Stimulated activated CD8-positive, alpha-beta memory T cell treated with anti-CD3 and anti-CD28 coated beads, Interleukin-4, amount 100 ng/mL, for 24 hours (primary cell): ENCODE measurements at regions not wholly inside any gene's neighbourhood (a gene's known extent, or its start where the extent isn't known, plus 50 kb on each side); places are given as distances from the start of the nearest gene placed in this dataset.
"Not testable (repeated sequence)": the region's sequence is repeated elsewhere in the genome, so short reads cannot be mapped to it uniquely, and the experiment has no call there.

Experiments
- DNase-seq: peaks from one replicate; pipeline ENCODE4 v3.0.0-alpha.2; 2020; ENCODE audit warnings: low read depth

DNA sequence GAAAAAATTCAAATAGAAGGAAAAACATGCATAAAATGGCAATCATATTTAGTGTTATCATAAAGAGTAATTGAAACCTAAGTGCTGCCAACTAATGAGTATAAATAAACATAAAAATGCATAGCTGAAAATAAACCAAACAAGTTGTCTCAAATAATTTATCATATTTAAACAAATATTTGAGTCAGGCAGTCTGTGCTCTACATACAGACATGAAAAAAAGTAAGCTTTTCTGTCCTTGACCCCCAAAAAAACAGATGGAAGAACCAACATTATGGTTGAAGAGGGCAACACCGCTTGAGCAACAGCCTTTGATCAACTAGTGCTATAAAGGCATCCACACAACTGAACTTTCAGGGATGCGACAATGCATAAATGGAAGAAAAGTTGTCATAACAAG is 735.1 kb upstream of the MIR17HG start:
- DNase-seq: no peak

DNA sequence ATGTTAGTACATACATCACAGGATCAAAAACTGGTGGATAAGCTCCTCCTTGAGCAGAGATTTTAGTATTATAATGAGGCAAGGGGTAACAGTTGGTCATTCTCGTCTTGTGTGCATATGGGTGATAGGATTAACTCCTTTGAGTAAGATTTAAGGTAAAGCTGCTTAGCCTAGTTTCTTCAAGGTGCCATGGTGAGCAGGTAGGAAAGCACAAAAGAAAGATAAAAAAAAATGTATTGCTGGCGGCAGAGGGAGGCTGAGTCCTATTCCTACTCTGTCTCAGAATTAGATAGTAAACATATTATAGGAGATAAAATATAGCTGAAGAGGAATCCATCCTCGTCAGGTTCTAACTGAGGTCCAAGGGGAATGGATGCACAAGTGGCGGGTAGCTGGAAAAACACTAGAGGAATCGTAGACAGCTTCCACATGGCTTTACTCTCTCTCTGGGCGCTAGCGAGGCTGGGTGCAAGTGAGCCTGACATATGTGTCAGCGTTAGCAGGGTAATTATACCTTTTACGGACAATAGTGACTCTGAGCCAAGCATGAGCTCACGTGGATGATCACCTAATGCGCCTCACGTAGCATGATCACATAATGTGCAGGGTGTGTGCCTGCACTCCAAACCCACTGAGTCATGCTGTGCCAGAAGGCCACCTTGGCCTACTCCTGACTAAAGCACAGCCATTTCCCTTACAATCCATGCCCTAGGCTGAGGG is 734.3 kb upstream of the MIR17HG start:
- DNase-seq: no peak

DNA sequence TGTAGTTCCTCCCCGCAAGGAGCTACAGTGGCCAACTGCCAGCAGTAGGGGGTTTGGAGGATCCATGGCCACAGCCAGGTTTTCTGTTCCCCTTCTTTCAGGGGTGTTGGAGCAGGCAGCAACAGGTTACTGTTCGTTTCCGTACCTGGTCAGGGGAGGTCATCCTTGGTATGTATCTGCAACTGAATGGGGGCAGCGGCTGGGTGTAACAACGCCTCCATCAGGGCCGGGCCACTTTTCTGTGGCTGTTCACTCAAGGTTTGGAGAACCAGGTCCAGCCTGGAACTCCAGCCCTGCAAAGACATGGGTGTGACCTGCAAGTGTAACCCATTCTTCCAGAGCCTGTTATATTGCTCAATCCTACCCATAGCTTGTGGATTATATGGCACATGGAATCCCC is 732.3 kb upstream of the MIR17HG start:
- DNase-seq: no peak

DNA sequence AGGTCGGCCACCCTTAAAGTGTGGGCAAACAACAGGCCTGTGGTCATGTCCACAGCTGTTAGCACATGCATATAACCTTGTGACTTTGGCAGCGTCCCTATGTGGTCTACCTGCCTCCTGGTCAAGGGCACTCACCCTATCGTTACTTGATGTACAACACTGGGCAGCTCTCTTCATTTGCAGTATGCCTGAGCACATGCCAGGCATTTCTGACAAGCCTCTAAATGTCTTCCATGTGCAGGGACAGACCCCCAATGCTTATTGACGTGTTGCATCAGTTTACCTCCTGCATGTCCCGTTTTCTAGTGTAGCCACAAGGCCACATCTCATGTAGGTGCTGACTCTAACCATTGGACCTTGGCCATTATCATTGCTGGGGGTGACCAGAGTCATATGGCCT is 731.7 kb upstream of the MIR17HG start:
- no peak for DNase-seq

DNA sequence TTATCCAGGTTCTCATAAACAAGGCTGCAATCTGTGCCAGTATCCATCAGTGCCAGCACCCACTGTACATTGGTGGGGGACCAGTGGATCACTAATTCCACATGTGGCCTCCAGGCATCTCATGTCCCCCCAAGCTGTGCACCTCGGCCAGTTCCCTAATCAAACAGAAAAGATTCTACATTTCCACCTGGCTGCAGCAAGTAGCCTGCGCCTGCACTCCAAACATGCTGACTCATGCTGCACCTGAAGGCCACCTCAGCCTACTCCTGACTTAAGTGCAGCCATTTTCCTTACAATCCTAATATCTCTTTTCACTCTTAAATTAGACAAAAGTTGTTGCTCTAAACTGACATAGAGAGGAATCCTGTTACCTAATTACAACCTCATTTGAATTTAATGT is 729.4 kb upstream of the MIR17HG start:
- DNase-seq: no peak

DNA sequence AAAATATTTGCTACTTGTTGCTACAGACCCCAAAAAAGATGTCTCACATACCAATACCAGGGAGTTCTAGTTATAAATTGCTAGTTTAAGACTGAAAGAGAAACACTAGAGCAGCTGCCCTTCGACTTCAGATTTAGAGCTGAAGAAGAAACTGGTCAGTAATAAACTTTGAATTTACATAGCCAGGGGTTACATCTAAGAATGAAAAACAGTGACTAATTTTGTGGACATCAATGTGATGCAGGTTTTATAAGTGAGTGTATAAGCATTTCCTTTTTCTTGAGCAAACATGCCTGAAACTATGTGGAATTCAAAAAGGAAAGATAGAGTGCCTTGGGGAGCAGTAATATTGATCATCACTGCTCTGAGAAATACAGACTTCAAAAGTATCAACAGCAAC is 724.9 kb upstream of the MIR17HG start:
- DNase-seq: no peak

DNA sequence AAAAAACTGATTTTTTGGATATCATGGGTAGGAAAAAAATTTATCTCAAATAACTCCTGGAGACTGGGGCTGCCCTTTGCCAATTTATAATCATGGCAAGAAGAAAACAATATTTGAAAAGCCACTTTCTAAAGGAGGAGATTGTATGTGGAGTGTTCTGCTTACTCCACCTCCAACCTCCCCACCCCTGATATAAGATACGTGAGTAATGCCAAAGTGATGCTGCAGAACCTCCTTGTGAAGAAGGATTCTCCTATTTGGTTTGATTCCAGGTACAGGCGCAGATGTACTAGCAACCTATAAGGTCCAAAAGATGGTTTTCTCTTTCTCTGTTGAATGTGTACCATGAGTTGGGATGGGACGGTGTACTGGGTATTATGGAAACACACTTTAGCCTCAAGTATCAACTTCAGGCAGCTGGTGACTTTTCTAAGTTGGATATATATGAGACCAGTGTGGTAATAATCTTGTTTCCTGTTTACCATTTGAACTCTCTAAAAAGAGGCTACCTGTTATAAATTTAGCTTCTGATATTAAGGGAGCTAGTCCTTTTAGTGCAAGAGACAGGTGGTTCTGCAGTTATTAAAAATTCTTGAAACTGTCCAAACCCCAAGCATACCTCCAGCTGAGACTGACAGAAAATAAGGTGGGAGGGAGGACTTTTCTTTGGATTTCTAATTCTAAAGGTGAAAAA is 724.0 kb upstream of the MIR17HG start:
- no peak for DNase-seq

DNA sequence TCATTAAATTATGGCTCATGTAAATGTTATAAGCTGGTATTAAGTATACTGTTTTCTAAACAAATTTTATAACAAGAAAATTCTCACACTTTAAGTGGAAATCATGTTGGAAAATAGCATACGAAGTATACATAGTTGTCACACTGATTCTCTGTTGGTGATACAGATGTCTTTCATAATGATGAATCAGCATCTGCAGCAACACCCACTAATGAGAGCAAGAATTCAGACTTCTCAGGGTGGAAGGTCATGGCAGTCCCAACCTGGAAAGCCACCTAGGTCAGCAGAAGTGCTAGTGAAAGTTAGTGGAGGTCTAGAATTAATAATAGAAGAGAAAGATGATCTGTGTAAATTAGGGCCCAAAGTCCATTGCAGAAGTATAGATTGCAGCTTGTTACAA is 719.7 kb upstream of the MIR17HG start:
- DNase-seq: no peak

DNA sequence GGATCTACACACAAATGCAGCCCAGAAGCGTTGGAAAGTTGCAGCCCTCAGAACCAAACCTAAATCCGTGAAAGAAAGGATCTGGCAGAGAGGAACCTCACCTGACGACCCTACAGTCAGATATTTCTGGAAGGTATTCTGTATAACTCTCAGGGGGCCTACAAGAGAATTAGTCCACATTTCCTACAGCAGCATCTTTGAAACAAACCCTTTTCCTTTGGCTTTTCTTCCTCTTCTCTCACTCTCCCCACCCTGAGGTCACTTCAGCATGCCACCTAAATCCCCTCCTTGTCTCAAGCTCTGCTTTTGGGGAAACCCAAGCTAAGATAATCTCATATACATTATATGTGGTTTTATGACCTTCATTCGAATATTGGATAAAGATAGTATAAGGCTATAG is 719.0 kb upstream of the MIR17HG start:
- no peak for DNase-seq

DNA sequence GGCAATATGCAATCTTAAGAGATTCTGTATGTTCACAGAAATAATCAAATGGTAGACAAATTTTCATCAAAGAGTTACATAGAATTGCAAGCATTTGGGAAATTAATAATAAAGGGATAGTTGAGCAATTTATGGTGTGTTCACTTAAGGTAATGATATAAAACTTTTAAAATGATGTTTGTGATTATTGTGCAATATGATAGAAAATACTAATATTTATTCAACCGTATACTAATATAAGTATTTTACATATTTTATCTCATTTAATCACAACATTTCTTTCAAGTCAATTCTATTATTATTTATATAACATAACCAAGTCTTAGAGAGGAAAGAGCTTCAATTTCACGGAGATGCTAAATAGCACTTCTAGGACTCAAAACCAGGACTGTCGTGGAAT is 716.8 kb upstream of the MIR17HG start:
- no peak for DNase-seq

DNA sequence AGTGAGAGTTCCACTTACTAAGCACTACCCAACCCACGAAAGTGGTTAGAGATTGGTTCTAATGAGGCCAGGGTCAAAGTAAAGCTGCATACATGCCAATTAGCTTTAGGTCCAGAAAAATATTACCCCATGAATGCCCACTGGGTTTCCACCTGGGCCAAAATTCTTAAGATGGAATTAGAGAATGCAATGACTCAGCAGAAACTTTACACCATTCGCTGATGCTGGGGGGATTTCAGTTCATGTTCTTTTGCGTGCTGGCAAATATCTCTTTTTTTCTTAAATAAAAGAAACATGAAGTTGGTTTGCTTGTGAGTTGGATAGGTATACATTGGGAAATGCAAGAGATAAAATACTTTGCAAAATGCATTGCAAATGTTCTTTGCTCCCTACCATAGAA is 715.3 kb upstream of the MIR17HG start:
- no peak for DNase-seq

DNA sequence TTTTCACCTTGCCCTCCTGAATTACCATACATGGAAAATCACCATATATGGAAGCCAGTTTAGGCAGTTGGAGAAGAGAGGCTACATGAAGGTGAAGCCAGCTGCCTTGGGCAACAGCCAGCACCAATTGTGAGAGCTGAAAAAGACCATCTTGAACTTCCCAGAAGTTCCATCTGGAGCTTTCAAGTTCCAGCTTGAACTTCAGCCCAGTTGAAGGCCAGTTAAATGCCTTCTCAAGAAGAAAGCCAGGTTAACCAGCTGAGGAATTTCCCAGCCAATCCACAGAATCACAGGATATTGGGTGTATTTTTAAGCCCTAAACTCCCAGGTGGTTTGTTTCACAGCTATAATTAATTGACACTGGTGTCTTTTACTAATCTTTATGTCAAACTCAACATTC is 713.6 kb upstream of the MIR17HG start:
- no peak for DNase-seq

DNA sequence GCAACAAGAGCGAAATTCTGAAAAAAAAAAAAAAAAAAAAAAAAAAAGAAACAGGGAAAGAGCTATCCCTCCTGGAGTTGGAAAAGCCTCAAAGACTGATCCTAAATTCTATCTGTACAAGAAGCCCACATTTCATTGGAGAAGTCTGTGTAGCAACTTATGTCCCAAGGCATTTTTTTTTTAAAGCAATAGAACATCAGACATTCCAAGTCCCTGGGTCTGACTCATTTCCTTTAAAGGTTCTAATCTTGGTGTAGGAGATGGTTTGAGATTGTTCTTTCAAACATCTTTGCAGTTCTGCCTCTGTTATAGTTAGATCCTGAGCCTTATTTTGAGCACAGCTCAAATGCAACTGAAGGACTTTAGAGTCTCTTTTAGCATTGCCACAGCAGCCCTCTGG is 706.5 kb upstream of the MIR17HG start:
- no peak for DNase-seq

DNA sequence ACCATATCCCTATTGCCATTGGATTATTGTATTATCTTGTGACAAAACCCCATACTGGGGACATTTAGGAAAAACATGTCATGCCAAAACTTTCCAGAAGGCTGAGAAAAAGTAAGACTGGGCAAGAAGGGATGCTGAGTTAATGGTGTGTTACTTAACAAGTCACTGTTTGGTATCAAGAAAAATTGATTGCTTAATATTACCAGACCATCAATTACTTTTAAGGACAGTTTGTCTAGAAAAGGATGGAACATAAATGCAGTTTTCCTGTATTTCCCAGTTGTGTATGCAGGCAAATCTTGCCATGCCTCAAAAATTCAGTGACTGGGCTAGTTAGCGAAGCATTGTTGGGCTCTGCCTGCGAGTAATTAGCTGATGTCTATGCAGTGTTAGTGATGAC is 705.6 kb upstream of the MIR17HG start:
- no peak for DNase-seq

DNA sequence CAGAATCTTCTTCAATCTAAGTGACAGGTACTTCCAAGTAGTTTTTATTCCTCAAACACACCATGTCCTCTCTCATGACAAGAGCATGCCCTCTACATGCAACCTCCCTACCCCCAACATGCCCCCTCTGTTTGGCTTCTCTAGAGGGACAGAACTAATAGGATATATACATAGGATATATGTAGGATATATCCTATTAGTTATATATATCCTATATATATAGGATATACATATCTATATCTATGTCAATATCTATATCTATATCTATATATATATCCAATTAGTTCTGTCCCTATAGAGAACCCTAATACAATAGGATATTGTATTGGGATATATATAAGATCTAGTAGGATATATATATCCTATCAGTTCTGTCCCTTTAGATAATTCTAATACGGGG is 701.9 kb upstream of the MIR17HG start:
- DNase-seq: no peak

DNA sequence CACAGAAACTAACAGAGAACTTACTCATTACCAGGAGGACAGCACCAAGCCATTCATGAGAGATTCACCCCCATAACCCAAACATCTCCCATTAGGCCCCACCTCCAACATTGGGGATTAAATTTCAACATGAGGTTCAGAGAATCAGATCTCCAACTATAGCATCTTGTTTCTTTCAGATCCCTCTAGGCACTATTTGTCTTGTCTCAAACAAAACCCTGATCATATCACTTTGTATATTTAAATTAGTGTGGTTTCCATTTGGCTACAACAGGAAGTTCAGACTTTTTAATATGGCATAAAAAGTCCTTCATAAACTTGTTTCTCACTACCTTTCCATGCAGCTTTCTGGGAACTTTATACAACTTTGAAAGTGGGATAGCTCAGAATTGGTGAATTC is 699.0 kb upstream of the MIR17HG start:
- DNase-seq: no peak

DNA sequence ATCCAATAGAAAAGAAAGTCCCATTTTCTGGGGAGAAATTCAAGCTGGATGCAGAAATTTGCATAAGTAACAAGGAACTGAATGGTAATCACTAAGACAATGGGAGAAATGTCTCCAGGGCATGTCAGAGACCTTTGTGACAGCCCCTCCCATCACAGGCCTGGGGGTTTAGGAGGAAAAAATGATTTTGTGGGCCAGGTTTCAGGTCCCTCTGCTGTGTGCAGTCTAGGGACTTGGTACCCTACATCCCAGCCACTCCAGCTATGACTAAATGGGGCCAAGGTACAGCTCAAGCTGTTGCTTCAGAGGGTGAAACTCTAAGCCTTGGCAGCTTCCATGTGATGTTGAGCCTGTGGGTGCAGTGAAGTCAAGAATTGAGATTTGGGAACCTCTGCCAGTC is 695.5 kb upstream of the MIR17HG start:
- no peak for DNase-seq

DNA sequence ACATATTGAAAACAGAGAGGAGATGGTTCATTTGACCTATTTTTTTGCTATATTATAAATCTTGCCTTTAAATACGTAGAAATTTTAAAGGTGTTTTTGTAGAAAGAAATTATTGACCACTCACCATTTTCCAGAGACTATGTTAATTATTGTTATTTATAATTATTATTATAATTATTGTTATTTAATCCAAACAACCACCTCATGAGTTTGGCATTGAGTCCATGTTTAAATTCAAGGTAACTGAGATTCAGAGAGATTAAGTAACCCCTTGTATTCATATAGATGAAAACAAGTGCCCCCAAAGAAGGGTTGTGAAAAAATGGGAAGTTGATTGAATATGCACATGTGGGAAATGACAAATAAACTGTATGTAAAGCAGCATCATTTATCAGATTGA is 692.5 kb upstream of the MIR17HG start:
- DNase-seq: no peak

DNA sequence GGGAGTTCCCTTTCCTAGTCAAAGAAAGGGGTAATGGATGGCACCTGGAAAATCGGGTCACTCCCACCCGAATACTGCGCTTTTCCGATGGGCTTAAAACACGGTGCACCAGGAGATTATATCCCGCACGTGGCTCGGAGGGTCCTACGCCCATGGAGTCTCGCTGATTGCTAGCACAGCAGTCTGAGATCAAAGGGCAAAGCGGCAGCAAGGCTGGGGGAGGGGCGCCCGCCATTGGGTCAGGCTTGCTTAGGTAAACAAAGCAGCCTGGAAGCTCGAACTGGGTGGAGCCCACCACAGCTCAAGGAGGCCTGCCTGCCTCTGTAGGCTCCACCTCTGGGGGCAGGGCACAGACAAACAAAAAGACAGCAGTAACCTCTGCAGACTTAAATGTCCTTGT is 683.3 kb upstream of the MIR17HG start:
- not testable (repeated sequence) for DNase-seq

DNA sequence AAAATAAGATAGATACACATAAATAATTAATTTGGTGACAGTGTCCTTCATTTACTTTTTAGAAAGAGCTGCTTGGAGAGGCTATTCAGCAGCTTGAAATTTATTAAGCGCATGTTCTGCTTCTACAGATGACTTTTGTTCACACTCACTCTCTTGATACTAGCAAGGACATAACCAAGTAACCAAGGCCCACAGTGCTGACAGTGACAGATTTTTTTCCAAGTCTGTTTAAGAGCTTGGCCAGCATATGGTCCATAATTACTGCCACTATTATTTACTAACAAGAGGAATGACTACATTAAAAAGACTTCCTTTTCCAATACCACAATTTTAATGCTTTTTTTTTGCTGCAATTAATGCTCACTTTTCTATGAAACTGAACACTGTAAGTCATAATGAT is 673.7 kb upstream of the MIR17HG start:
- no peak for DNase-seq

DNA sequence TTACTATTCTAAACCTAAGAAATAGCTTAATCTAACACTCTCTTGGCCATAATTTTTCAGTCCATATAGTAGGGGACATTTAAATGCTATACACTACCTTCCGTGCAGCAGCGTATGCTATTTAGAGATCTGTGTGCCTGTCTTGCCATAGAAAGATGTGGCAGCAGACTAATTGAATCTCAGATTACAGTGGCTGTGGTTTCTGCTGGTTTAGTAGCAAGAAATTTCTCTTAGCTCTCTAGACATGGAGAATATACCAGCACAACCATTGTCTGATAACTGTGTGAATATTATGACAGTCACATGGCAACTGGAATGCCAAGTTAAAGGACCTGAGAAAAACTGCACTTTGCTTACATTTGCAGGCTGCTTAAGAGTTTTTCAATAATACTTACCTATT is 672.4 kb upstream of the MIR17HG start:
- no peak for DNase-seq

DNA sequence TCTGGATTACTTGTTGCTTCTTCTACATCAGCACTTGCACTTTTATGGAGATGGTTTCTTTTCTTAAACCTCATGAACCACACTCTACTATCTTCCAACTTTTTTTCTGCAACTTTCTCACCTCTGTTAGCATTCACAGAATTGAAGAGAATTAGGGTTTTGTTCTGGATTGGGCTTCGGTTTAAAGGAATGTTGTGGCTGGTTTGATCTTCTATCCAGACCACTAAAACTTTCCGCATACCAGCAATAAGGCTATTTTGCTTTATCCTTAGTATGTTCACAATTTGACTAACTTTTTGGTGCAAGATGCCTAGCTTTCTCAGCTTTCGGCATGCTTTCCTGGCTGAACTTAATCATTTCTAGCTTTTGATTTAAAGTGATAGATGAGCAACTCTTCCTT is 666.7 kb upstream of the MIR17HG start:
- DNase-seq: no peak

DNA sequence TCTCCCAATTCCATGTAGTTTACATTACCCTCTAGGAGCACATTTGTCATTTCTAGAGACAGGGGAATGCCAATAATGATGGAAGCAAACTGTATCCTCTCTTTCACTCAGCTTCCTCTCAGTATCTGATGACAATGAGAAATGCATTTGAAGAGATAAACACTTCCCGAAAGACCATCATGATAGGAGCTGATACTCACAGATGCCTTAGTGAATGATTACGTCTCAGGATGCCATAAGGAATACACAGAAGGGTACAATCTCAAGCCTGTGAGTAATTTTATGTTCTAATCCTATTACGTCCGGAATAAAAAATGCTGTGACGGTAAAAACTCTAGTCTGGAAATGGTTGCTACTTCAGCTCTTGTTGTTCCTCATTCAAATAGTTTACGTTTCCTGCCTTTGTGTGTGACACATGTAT is 663.8 kb upstream of the MIR17HG start:
- DNase-seq: no peak

DNA sequence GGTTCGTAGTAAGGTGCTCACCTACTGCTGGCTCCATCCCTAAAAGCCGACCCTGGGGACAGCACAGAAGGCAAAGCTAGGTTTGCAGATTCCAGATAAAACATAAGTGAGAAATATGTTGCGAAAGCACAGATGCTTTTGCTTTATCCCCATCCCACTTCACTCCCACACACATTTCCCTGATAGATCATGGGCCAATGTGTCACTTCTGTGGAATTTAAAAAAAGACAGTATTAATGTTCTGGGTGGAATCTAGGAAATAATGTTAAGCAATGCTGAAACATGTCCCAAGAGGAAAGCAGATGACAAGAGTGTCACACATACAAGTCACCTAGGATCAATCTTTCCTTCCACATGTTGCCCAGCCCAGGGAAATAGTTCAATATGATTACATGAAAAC is 661.0 kb upstream of the MIR17HG start:
- no peak for DNase-seq
